KG1 (cell line): ENCODE measurements at regions not wholly inside any gene's neighbourhood (a gene's known extent, or its start where the extent isn't known, plus 50 kb on each side); places are given as distances from the start of the nearest gene placed in this dataset.
"Not testable (repeated sequence)": the region's sequence is repeated elsewhere in the genome, so short reads cannot be mapped to it uniquely, and the experiment has no call there.

Experiments used
- DNase-seq: peaks from one replicate; lab custom pipeline; 2025; lab: John Stamatoyannopoulos, UW

GRCh38 chr2:105691947-105692390 lies 52.7 kb upstream of the NCK2 start:
- DNase-seq, result no peak

GRCh38 chr2:105690566-105690965 lies 54.1 kb upstream of the NCK2 start:
- no peak for DNase-seq

- no peak for DNase-seq
These were observed 55.2 kb upstream of the NCK2 start for GRCh38 chr2:105689484-105689883.

GRCh38 chr2:105688946-105689345 lies 55.8 kb upstream of the NCK2 start:
- no peak for DNase-seq

GRCh38 chr2:105686588-105686987 lies 58.1 kb upstream of the NCK2 start:
- no peak for DNase-seq

GRCh38 chr2:105683011-105683492 lies 61.7 kb upstream of the NCK2 start:
- no peak for DNase-seq

- DNase-seq, result no peak
These were observed 62.3 kb upstream of the NCK2 start for GRCh38 chr2:105682401-105682800.

GRCh38 chr2:105681927-105682326 lies 62.8 kb upstream of the NCK2 start:
- DNase-seq, result no peak

GRCh38 chr2:105680357-105680756 lies 64.4 kb upstream of the NCK2 start:
- no peak for DNase-seq

- no peak for DNase-seq
These were observed 66.4 kb upstream of the NCK2 start for GRCh38 chr2:105678346-105678745.

GRCh38 chr2:105677901-105678300 lies 66.8 kb upstream of the NCK2 start:
- no peak for DNase-seq

GRCh38 chr2:105675841-105676240 lies 68.9 kb upstream of the NCK2 start:
- no peak for DNase-seq

- DNase-seq, result no peak
These were observed 69.7 kb upstream of the NCK2 start for GRCh38 chr2:105674859-105675541.

- DNase-seq, result no peak
These were observed 70.3 kb upstream of the NCK2 start for GRCh38 chr2:105674401-105674800.

- no peak for DNase-seq
These were observed 73.6 kb upstream of the NCK2 start for GRCh38 chr2:105671156-105671555.

- no peak for DNase-seq
These were observed 75.3 kb upstream of the NCK2 start for GRCh38 chr2:105669384-105669891.

GRCh38 chr2:105665480-105665879 lies 79.2 kb upstream of the NCK2 start:
- no peak for DNase-seq

- no peak for DNase-seq
These were observed 84.2 kb upstream of the NCK2 start for GRCh38 chr2:105660489-105660888.

GRCh38 chr2:105655723-105656606 lies 88.7 kb upstream of the NCK2 start:
- not testable (repeated sequence) for DNase-seq

GRCh38 chr2:105655244-105655643 lies 89.5 kb upstream of the NCK2 start:
- no peak for DNase-seq

- no peak for DNase-seq
These were observed 90.2 kb upstream of the NCK2 start for GRCh38 chr2:105654474-105655004.

- no peak for DNase-seq
These were observed 91.4 kb upstream of the NCK2 start for GRCh38 chr2:105653302-105653701.
